Tibial nerve (tissue), 4 donors: ENCODE measurements at regions not wholly inside any gene's neighbourhood (a gene's known extent, or its start where the extent isn't known, plus 50 kb on each side); places are given as distances from the start of the nearest gene placed in this dataset.

Experiments
- EP300 ChIP-seq, 2 donors: sonication (generic); formaldehyde crosslinking; IDR thresholded peaks; one replicate each; pipeline ENCODE4 v1.6.1; 2017; ENCODE audit warnings: antibody characterized with exemption in 2 of 2, mild to moderate bottlenecking in 1 of 2
- POLR2A ChIP-seq, 2 donors: fragments of 450-650 bp; IDR thresholded peaks; one replicate each; pipeline ENCODE4 v1.6.1; 2017; ENCODE audit warnings: antibody characterized with exemption in 2 of 2, mild to moderate bottlenecking in 2 of 2, moderate library complexity in 2 of 2
- TF ChIP-seq, protein P1 (sequence below), 5 experiments: fragments of 200-600 bp in 3 of 5; fragments of 450-650 bp in 2 of 5; sonication (generic) in 3 of 5; IDR thresholded peaks; one replicate each; pipeline ENCODE4 v1.5.1; 2016 to 2019; ENCODE audit warnings: antibody characterized with exemption in 5 of 5, mild to moderate bottlenecking in 3 of 5, moderate library complexity in 2 of 5

DNA sequence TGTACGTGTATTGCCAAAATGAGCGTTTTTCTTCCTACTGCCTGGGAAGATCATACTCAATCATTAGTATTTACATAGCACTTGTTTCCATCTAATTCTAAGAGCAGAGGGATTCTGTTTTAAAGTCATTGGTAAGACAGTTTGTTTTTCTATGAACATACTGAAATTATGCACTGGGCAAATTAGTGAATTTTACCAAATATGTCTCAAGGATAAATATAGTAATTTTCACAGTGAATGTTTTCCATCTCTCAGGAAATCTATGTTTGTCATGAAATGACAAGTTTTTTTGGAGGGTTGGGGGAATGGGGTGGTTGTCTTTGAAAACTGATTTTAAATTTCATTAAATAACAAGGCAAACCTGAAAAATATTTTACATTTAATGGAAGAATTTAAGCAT is 441.3 kb upstream of the ARRDC3 start:
- TF ChIP-seq, protein P1, sequence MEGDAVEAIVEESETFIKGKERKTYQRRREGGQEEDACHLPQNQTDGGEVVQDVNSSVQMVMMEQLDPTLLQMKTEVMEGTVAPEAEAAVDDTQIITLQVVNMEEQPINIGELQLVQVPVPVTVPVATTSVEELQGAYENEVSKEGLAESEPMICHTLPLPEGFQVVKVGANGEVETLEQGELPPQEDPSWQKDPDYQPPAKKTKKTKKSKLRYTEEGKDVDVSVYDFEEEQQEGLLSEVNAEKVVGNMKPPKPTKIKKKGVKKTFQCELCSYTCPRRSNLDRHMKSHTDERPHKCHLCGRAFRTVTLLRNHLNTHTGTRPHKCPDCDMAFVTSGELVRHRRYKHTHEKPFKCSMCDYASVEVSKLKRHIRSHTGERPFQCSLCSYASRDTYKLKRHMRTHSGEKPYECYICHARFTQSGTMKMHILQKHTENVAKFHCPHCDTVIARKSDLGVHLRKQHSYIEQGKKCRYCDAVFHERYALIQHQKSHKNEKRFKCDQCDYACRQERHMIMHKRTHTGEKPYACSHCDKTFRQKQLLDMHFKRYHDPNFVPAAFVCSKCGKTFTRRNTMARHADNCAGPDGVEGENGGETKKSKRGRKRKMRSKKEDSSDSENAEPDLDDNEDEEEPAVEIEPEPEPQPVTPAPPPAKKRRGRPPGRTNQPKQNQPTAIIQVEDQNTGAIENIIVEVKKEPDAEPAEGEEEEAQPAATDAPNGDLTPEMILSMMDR (IDR thresholded peaks at IDR 0.05), result no peak
- no peak for TF ChIP-seq POLR2A (IDR thresholded peaks at IDR 0.05)
- no peak for TF ChIP-seq EP300 (IDR thresholded peaks at IDR 0.05)
